K562 (cell line): ENCODE measurements at regions not wholly inside any gene's neighbourhood (a gene's known extent, or its start where the extent isn't known, plus 50 kb on each side); places are given as distances from the start of the nearest gene placed in this dataset.

Experiments
- ATAC-seq: fragments of 200-7000 bp; cut with Tn5 transposase; 3 replicates; pipeline ENCODE4 v1.9.1; 2020; ENCODE audit warnings: moderate library complexity
- BruUV-seq: library from RNA; stranded (reverse); fragments of 400-500 nt; replicated peaks from 2 replicates; lab custom pipeline; 2021; lab: Mats Ljungman, UMichigan
- CTCF ChIA-PET: fragments of 300-600 bp; formaldehyde crosslinking; extraction: SDS; loops from one replicate; lab custom pipeline; 2021; ENCODE audit warnings: low intra/inter-chr PET ratio; lab: Yijun Ruan, JAX
- POLR2A ChIA-PET: fragments of 300-600, 350-650 bp; sonication (Branson Sonifier 250); formaldehyde crosslinking; extraction: SDS; loops from one replicate; lab custom pipeline; 2021; ENCODE audit warnings: antibody characterized with exemption, inconsistent platforms; lab: Yijun Ruan, JAX
- DNase-seq, 4 experiments: peaks; one replicate each; pipeline versions ENCODE4 v3.0.0 to v3.0.0-alpha.2; 2011 to 2018; ENCODE audit warnings: low spot score in 3 of 4, mixed read lengths in 3 of 4; ENCODE audit errors: extremely low read depth in 1 of 4
- FAIRE-seq: peaks from 2 replicates; lab custom pipeline; 2011; peaks lifted over from hg19 to GRCh38; lab: Jason Lieb, UNC
- H2AFZ ChIP-seq: 2 replicates; pipeline ENCODE4 v1.6.0; 2011; ENCODE audit warnings: low read depth, low read length, control low read depth, inconsistent platforms
- H3K27ac ChIP-seq: fragments of 200-600 bp; 3 replicates; pipeline ENCODE4 v1.8.0; 2011; ENCODE audit warnings: low read depth, mild to moderate bottlenecking, control low read depth, inconsistent platforms, low read length, moderate library complexity, mixed read lengths; ENCODE audit errors: extremely low read depth
- H3K27me3 ChIP-seq, 2 experiments: fragments of 300-600 bp in 1 of 2; 2 replicates in 1 of 2; 3 replicates in 1 of 2; pipeline versions ENCODE4 v1.6.0 to v1.8.0; 2011; ENCODE audit warnings: inconsistent platforms in 2 of 2, low read length in 2 of 2, mild to moderate bottlenecking in 1 of 2, mixed read lengths in 1 of 2, moderate library complexity in 1 of 2; ENCODE audit not compliant: control insufficient read depth in 2 of 2, insufficient read depth in 2 of 2
- H3K36me3 ChIP-seq: fragments of 300-600 bp; 3 replicates; pipeline ENCODE4 v1.8.0; 2011; ENCODE audit warnings: mild to moderate bottlenecking, low read length, inconsistent platforms; ENCODE audit not compliant: control insufficient read depth, insufficient read depth
- H3K4me1 ChIP-seq, 2 experiments: fragments of 200-600 bp in 1 of 2; replicated peaks in 1 of 2; 2 replicates in 1 of 2; 3 replicates in 1 of 2; pipeline versions ENCODE4 v1.5.1 to v1.8.0; 2011; ENCODE audit warnings: inconsistent platforms in 2 of 2, low read length in 2 of 2, mild to moderate bottlenecking in 1 of 2, mixed read lengths in 1 of 2, moderate library complexity in 1 of 2; ENCODE audit not compliant: control insufficient read depth in 2 of 2, insufficient read depth in 2 of 2
- H3K4me2 ChIP-seq: 2 replicates; pipeline ENCODE4 v1.6.1; 2011; ENCODE audit warnings: low read length, control low read depth, inconsistent platforms, mixed read lengths; ENCODE audit not compliant: insufficient read depth
- H3K4me3 ChIP-seq: fragments of 200-600 bp; sonication (generic), shearing (Covaris generic); 2 replicates; pipeline ENCODE4 v1.5.1; 2016; ENCODE audit warnings: control low read depth, inconsistent platforms
- H3K79me2 ChIP-seq: fragments of 200-600 bp; 3 replicates; pipeline ENCODE4 v1.8.0; 2011; ENCODE audit warnings: low read length, inconsistent platforms; ENCODE audit not compliant: control insufficient read depth, insufficient read depth
- H3K9ac ChIP-seq, 2 experiments: 2 replicates each; pipeline versions ENCODE4 v1.6.0 to v1.6.1; 2011; ENCODE audit warnings: low read depth in 2 of 2, low read length in 2 of 2, control low read depth in 1 of 2, inconsistent platforms in 1 of 2, mild to moderate bottlenecking in 1 of 2, mixed read lengths in 1 of 2; ENCODE audit not compliant: insufficient read depth in 1 of 2
- H3K9me1 ChIP-seq: one replicate; pipeline ENCODE4 v1.6.0; 2011; ENCODE audit warnings: inconsistent platforms, mild to moderate bottlenecking, low read length, moderate library complexity; ENCODE audit not compliant: control insufficient read depth, insufficient read depth
- H3K9me3 ChIP-seq: replicated peaks from 2 replicates; pipeline ENCODE4 v1.5.1; 2011; ENCODE audit warnings: low read depth, low read length, inconsistent platforms; ENCODE audit not compliant: control insufficient read depth, insufficient read depth
- H4K20me1 ChIP-seq: replicated peaks from 2 replicates; pipeline ENCODE4 v1.6.1; 2011; ENCODE audit warnings: low read length, inconsistent platforms, mixed read lengths; ENCODE audit not compliant: control insufficient read depth, insufficient read depth
- HSF4 ChIP-seq: fragments of 250-450 bp; sonication (Bioruptor Pico); IDR thresholded peaks from 2 replicates; pipeline ENCODE4 v2.1.2; 2022; ENCODE audit warnings: mild to moderate bottlenecking, moderate library complexity, borderline replicate concordance
- NCOA2 ChIP-seq, 2 experiments: fragments of 450-650 bp; IDR thresholded peaks; 2 replicates each; pipeline ENCODE4 v1.6.1; 2018; ENCODE audit warnings: mild to moderate bottlenecking in 2 of 2, moderate library complexity in 1 of 2; ENCODE audit not compliant: partially characterized antibody in 2 of 2
- PTRF ChIP-seq: fragments of 450-650 bp; IDR thresholded peaks from 2 replicates; pipeline ENCODE4 v1.6.1; 2016; ENCODE audit warnings: mild to moderate bottlenecking, missing genetic modification characterization, missing compliant biosample characterization
- RUNX1 ChIP-seq: sonication (generic); IDR thresholded peaks from 2 replicates; pipeline ENCODE4 v1.6.1; 2016; ENCODE audit warnings: antibody characterized with exemption, low read depth
- TBP ChIP-seq: optimal IDR thresholded peaks from 2 replicates; pipeline ENCODE3; 2011; ENCODE audit warnings: low read depth, low read length, improper control_type of control experiment
- WHSC1 ChIP-seq: IDR thresholded peaks from one replicate; pipeline ENCODE4 v1.6.1; 2012; ENCODE audit warnings: low read length, control low read depth, inconsistent platforms
- ZBTB5 ChIP-seq: fragments of 450-650 bp; IDR thresholded peaks from 2 replicates; pipeline ENCODE4 v1.6.1; 2017; ENCODE audit warnings: antibody characterized with exemption
- ZNF57 ChIP-seq: fragments of 450-650 bp; formaldehyde crosslinking; IDR thresholded peaks from 2 replicates; pipeline ENCODE4 v1.4.0; 2020; ENCODE audit warnings: mild to moderate bottlenecking, moderate library complexity
- WGBS: fragments of 100-300 bp; shearing (Covaris generic); methylation state at CpG from one replicate; pipeline ENCODE4 v1.1.6; 2016; ENCODE audit warnings: low coverage, mixed read lengths; ENCODE audit not compliant: insufficient coverage; ENCODE audit errors: missing lambda C conversion rate; 5-methylcytosine and 5-hydroxymethylcytosine counted together
- in situ Hi-C: fragments of 300-500 bp; cut with MboI; formaldehyde crosslinking; loops from 4 replicates; pipeline ENCODE4 v1.15.0; 2018; ENCODE audit warnings: inconsistent platforms, mixed read lengths
- intact Hi-C: fragments of 100-400 bp; cut with micrococcal nuclease; formaldehyde crosslinking; loops from 2 replicates; pipeline ENCODE4 v1.14.2; 2022
- TF ChIP-seq, protein P1 (sequence below): fragments of 250-450 bp; sonication (Bioruptor Pico); IDR thresholded peaks from 2 replicates; pipeline ENCODE4 v1.8.0; 2022; ENCODE audit warnings: moderate library complexity, mild to moderate bottlenecking, inconsistent platforms

DNA sequence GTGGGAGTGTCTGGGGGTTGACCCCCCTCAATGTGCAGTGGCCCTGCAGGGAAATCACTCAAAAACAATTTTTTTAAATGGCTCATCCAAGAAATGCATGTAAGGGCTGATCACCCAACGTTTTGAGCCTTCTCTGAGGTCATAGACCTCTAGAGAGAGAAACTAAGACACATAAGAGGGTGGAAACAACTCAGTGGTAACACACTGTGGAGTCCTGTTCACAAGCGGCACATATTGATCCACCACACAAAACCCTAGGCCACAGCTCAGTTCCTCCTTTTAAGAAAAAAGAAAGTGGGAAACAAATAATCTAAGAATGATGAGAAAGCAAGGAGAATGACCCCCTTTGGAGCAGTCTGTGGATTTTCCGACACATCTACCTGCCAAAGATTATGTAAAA is 83.0 kb upstream of the METAP2 start:
- H3K9me1 ChIP-seq = no peaks in the 10 kb centered on the region
- no peak overlapping the region for H2AFZ ChIP-seq
- H3K4me1 ChIP-seq = peaks cover 0 to 4% of the 10 kb centered on the region in 2 experiments; a peak in 2 of 5 replicates
- H3K36me3 ChIP-seq = no peaks in the 10 kb centered on the region
- TF ChIP-seq ZBTB5 (no peak), ZNF57 (CRISPR knock-in tag) (no peak), NCOA2 (IDR thresholded peaks at IDR 0.05; ENCODE audit: partially characterized antibody in 2 of 2) (no peak), WHSC1 (no peak), TBP (no peak), RUNX1 (no peak), PTRF (no peak), HSF4 (CRISPR knock-in tag) (no peak)
- TF ChIP-seq, protein P1, sequence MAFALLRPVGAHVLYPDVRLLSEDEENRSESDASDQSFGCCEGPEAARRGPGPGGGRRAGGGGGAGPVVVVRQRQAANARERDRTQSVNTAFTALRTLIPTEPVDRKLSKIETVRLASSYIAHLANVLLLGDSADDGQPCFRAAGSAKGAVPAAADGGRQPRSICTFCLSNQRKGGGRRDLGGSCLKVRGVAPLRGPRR (CRISPR knock-in tag) = no peak
- TF ChIP-seq, all 486 proteins: peak for 0
- in situ Hi-C loops (no loop called here), intact Hi-C loops (no loop called here)
- no peaks in the 10 kb centered on the region for H3K9me3 ChIP-seq
- H3K4me3 ChIP-seq = no peak overlapping the region
- H3K27me3 ChIP-seq = peaks cover 2 to 3% of the 10 kb centered on the region in 2 experiments; a peak in 1 of 5 replicates
- 3% methylated on average over 3 of the region's 3 CpGs for WGBS
- CTCF ChIA-PET = no interaction called here
- POLR2A ChIA-PET = no interaction called here
- ATAC-seq = no peak
- no peak overlapping the region for H3K27ac ChIP-seq
- no peak for FAIRE-seq
- H3K4me2 ChIP-seq = no peak overlapping the region
- no peak overlapping the region for H3K9ac ChIP-seq
- no TSS peak for BruUV-seq
- no peaks in the 10 kb centered on the region for H3K79me2 ChIP-seq
- H4K20me1 ChIP-seq = no peaks in the 10 kb centered on the region
- DNase-seq = no peak
